ENCODE measurements at regions not wholly inside any gene's neighbourhood (a gene's known extent, or its start where the extent isn't known, plus 50 kb on each side); places are given as distances from the start of the nearest gene placed in this dataset.

DNA sequence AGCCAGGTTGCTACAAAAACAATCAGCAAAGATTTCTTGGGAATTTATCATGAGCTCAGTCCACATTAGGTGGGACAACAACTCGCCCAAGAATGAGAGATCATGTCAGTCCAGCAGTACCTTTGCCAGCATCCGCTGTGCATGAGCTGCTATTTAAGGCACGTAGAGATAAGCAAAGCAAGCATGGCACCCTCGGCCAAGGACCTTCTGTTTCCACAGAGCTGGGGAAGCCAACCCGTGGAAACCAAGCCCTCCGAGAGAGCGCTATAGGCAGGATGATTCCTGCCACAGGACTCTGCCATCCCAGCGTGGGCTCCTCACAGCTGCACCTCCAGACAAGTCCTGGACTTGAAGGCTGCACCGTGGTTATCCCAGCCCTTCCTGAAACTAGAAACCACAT is 189.5 kb upstream of the PPP1R26 start:
- TF ChIP-seq, protein P1, sequence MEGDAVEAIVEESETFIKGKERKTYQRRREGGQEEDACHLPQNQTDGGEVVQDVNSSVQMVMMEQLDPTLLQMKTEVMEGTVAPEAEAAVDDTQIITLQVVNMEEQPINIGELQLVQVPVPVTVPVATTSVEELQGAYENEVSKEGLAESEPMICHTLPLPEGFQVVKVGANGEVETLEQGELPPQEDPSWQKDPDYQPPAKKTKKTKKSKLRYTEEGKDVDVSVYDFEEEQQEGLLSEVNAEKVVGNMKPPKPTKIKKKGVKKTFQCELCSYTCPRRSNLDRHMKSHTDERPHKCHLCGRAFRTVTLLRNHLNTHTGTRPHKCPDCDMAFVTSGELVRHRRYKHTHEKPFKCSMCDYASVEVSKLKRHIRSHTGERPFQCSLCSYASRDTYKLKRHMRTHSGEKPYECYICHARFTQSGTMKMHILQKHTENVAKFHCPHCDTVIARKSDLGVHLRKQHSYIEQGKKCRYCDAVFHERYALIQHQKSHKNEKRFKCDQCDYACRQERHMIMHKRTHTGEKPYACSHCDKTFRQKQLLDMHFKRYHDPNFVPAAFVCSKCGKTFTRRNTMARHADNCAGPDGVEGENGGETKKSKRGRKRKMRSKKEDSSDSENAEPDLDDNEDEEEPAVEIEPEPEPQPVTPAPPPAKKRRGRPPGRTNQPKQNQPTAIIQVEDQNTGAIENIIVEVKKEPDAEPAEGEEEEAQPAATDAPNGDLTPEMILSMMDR (IDR thresholded peaks at IDR 0.05), result no peak
- TF ChIP-seq POLR2A (IDR thresholded peaks at IDR 0.05), result no peak

All from right lobe of liver (tissue), 4 donors.